Endothelial cell of umbilical vein (primary cell): ENCODE measurements at regions not wholly inside any gene's neighbourhood (a gene's known extent, or its start where the extent isn't known, plus 50 kb on each side); places are given as distances from the start of the nearest gene placed in this dataset.

Experiments
- CTCF ChIP-seq, 2 donors: IDR thresholded peaks; 1 replicate in 1 of 2; 2 replicates in 1 of 2; pipeline ENCODE4 v1.5.1; 2011; ENCODE audit warnings: low read length in 2 of 2, mild to moderate bottlenecking in 2 of 2, moderate library complexity in 2 of 2, control low read depth in 1 of 2, inconsistent platforms in 1 of 2, low read depth in 1 of 2; ENCODE audit not compliant: insufficient read depth in 1 of 2; ENCODE audit errors: extremely low read depth in 1 of 2
- EZH2 ChIP-seq: IDR thresholded peaks from 2 replicates; pipeline ENCODE4 v1.6.1; 2012; ENCODE audit warnings: borderline replicate concordance, low read depth, mild to moderate bottlenecking, moderate library complexity, low read length, inconsistent platforms; ENCODE audit not compliant: severe bottlenecking
- FOS ChIP-seq: IDR thresholded peaks from 2 replicates; pipeline ENCODE4 v1.6.1; 2011; ENCODE audit warnings: mild to moderate bottlenecking, low read length, moderate library complexity, borderline replicate concordance; ENCODE audit not compliant: insufficient read depth
- JUN ChIP-seq: IDR thresholded peaks from 2 replicates; pipeline ENCODE4 v1.6.1; 2011; ENCODE audit warnings: borderline replicate concordance, low read depth; ENCODE audit not compliant: insufficient read length, insufficient read depth
- MAX ChIP-seq: IDR thresholded peaks from 2 replicates; pipeline ENCODE4 v1.6.1; 2011; ENCODE audit not compliant: insufficient read depth, insufficient read length
- POLR2A ChIP-seq: IDR thresholded peaks from 2 replicates; pipeline ENCODE4 v1.6.1; 2012; ENCODE audit warnings: low read depth, mild to moderate bottlenecking, control low read depth, low read length
- POLR2AphosphoS5 ChIP-seq: IDR thresholded peaks from 2 replicates; pipeline ENCODE4 v1.6.1; 2012; ENCODE audit warnings: low read depth, mild to moderate bottlenecking, control low read depth, low read length, moderate library complexity; ENCODE audit not compliant: insufficient read depth

GRCh38 chr13:99703908-99704307 is 202.6 kb downstream of the TM9SF2 start:
- TF ChIP-seq CTCF (IDR thresholded peaks at IDR 0.05; ENCODE audit: extremely low read depth in 1 of 2, insufficient read depth in 1 of 2, low read depth in 1 of 2, low read length in 2 of 2) (no peak), EZH2 (no peak), POLR2A (no peak), JUN (no peak), POLR2AphosphoS5 (no peak), MAX (no peak), FOS (no peak)
